Progenitor cell of endocrine pancreas (in vitro differentiated cells): ENCODE measurements at regions not wholly inside any gene's neighbourhood (a gene's known extent, or its start where the extent isn't known, plus 50 kb on each side); places are given as distances from the start of the nearest gene placed in this dataset.

Experiments
- DNase-seq: peaks from one replicate; pipeline ENCODE4 v3.0.0; 2021; ENCODE audit warnings: low spot score; ENCODE audit not compliant: unreplicated experiment
- H3K27ac Mint-ChIP-seq: 2 replicates; pipeline ENCODE4 v1.8.0; 2021; ENCODE audit warnings: mild to moderate bottlenecking, moderate library complexity, mixed read lengths
- H3K27me3 Mint-ChIP-seq: 2 replicates; pipeline ENCODE4 v1.8.0; 2021; ENCODE audit warnings: mixed read lengths
- H3K36me3 Mint-ChIP-seq: 2 replicates; pipeline ENCODE4 v1.8.0; 2022; ENCODE audit warnings: mixed read lengths; ENCODE audit not compliant: insufficient read depth
- H3K4me1 Mint-ChIP-seq: 2 replicates; pipeline ENCODE4 v1.8.0; 2021; ENCODE audit warnings: low read depth, mixed read lengths
- H3K4me3 Mint-ChIP-seq: 2 replicates; pipeline ENCODE4 v1.8.0; 2021; ENCODE audit warnings: low read depth, mild to moderate bottlenecking, moderate library complexity, mixed read lengths
- H3K9me3 Mint-ChIP-seq: 2 replicates; pipeline ENCODE4 v1.8.0; 2021; ENCODE audit warnings: low read depth, mixed read lengths
- TF ChIP-seq, protein P1 (sequence below): fragments of 200-600 bp; sonication (generic); IDR thresholded peaks from one replicate; pipeline ENCODE4 v1.5.0; 2021; ENCODE audit warnings: antibody characterized with exemption, mild to moderate bottlenecking; ENCODE audit not compliant: unreplicated experiment

- Mint-ChIP-seq H3K27ac (no peak overlapping the region), H3K27me3 (peaks cover 14% of the 10 kb centered on the region), H3K4me1 (no peaks in the 10 kb centered on the region), H3K36me3 (peaks cover 1% of the 10 kb centered on the region), H3K9me3 (peaks cover 12% of the 10 kb centered on the region), H3K4me3 (no peak overlapping the region)
- DNase-seq, result no peak
- TF ChIP-seq, protein P1, sequence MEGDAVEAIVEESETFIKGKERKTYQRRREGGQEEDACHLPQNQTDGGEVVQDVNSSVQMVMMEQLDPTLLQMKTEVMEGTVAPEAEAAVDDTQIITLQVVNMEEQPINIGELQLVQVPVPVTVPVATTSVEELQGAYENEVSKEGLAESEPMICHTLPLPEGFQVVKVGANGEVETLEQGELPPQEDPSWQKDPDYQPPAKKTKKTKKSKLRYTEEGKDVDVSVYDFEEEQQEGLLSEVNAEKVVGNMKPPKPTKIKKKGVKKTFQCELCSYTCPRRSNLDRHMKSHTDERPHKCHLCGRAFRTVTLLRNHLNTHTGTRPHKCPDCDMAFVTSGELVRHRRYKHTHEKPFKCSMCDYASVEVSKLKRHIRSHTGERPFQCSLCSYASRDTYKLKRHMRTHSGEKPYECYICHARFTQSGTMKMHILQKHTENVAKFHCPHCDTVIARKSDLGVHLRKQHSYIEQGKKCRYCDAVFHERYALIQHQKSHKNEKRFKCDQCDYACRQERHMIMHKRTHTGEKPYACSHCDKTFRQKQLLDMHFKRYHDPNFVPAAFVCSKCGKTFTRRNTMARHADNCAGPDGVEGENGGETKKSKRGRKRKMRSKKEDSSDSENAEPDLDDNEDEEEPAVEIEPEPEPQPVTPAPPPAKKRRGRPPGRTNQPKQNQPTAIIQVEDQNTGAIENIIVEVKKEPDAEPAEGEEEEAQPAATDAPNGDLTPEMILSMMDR, result no peak
These were observed 260.2 kb downstream of the FNDC1 start for GRCh38 chr6:159429433-159429832.

DNA sequence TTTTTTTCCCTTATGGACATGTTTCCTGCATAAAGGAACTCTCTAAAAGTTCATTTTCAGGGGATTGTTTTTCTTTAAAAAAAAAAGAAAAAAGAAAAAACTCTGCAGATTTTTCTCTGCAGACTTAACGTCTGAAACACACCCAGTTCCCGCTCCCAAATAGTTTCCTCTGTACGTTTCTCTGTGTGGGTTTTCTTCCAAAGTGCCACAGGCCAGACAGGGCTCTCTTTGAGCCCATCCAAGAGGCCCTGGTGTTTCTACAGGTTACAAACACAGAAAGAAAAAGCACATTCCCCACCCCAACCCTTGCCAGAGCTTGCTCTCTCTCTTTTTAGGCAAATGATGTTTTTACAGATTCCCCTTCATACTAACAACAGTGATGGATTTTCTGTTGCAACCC lies 258.6 kb downstream of the FNDC1 start:
- no peak overlapping the region for H3K27ac Mint-ChIP-seq
- H3K4me1 Mint-ChIP-seq, result no peaks in the 10 kb centered on the region
- H3K36me3 Mint-ChIP-seq, result no peaks in the 10 kb centered on the region
- no peak for DNase-seq
- TF ChIP-seq, protein P1, result no peak
- no peak overlapping the region for H3K4me3 Mint-ChIP-seq
- H3K9me3 Mint-ChIP-seq, result peaks cover 2% of the 10 kb centered on the region
- H3K27me3 Mint-ChIP-seq, result peaks cover 14% of the 10 kb centered on the region

DNA sequence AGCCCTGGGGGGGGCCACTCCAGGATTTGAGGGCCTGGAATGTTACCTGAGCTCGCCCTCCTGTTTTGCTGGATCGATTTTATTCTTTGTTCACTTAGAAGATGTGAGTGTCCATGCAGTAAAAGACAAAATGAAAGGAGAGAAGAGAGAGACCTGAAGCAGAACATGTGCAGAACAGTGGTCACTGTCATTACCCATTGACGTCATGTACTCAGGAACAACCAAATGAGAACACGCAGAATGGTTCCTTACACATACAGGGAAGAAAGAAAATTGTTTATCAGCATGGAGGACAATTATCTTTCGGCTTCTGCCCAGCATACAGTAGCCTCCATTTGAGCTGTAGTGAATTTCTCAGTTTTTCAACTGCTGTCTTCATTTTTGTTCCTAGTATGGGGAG lies 258.1 kb downstream of the FNDC1 start:
- no peaks in the 10 kb centered on the region for H3K4me1 Mint-ChIP-seq
- no peaks in the 10 kb centered on the region for H3K9me3 Mint-ChIP-seq
- no peak overlapping the region for H3K4me3 Mint-ChIP-seq
- H3K27ac Mint-ChIP-seq, result no peak overlapping the region
- H3K36me3 Mint-ChIP-seq, result no peaks in the 10 kb centered on the region
- DNase-seq, result no peak
- TF ChIP-seq, protein P1, result no peak
- peaks cover 14% of the 10 kb centered on the region for H3K27me3 Mint-ChIP-seq

DNA sequence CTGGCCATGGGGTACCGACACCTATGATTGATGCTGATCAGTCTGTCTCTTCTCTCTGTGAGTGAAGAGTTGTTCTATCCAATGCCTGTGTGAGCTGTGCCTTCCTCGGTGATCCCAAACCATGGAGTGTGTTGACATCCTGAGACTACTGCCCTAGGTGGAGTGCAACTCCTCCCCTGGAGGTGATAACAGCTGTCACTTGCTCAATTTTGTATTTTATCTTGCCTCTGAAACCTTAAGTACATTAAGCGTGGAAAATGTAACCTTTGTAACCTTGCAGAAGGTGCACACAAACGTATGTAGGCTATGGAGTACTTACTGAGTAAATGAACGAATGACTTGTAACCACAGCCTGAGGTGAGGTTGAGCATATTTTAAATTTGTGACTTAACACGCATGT lies 256.2 kb downstream of the FNDC1 start:
- DNase-seq, result no peak
- TF ChIP-seq, protein P1, result no peak
- Mint-ChIP-seq H3K36me3 (no peaks in the 10 kb centered on the region), H3K9me3 (no peaks in the 10 kb centered on the region), H3K27ac (no peak overlapping the region), H3K4me1 (no peaks in the 10 kb centered on the region), H3K4me3 (no peak overlapping the region), H3K27me3 (peaks cover 15% of the 10 kb centered on the region)

DNA sequence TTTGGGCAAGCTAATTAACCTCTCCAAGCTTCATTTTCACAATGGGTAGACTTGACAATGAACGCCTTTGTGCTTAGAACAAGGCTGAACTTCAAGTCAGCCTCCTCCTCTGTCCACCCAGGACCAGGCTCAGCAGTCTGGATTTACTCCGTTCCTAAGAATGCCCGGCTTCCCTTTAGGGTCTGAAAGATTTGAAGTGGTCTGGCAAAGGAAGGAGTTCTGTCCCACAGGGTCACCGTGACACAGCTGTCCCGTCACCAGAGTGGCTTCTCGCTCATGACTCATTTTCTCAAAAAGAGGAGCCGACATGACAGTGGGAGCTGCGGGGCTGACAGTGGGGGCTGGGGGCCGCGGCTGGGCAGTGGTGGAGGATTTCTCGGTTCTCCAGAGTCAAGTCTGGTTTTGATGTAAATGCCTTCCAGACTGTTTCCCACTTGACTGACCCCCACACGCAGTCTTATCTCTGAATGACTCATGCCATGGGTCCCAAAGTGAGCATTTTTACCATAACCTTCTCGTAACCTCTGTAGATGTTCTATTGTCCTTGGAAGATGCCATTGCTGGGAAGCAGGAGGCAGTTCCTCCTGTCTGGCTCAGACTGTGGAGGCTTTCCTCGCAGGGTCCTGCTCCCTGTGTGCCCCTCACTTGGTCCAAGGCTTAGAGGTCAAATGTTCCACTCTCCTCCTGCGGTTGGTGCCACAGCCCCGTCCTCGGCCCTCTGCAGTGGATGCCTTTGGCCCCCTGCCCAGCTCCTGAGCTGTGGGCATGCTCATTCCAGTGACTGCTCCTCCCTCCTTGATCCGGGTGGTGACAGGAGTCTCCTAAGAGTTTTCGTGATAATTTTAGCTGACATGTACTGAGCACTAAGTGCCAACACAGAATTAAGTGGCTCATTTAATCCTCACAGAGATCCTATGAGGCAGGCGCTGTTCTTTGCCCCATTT lies 253.1 kb downstream of the FNDC1 start:
- H3K36me3 Mint-ChIP-seq, result no peaks in the 10 kb centered on the region
- H3K27me3 Mint-ChIP-seq, result peaks cover 3% of the 10 kb centered on the region
- H3K9me3 Mint-ChIP-seq, result no peaks in the 10 kb centered on the region
- no peak for DNase-seq
- H3K4me3 Mint-ChIP-seq, result no peak overlapping the region
- H3K4me1 Mint-ChIP-seq, result peaks cover 3% of the 10 kb centered on the region
- no peak overlapping the region for H3K27ac Mint-ChIP-seq
- TF ChIP-seq, protein P1, result no peak
